ENCODE measurements at regions not wholly inside any gene's neighbourhood (a gene's known extent, or its start where the extent isn't known, plus 50 kb on each side); places are given as distances from the start of the nearest gene placed in this dataset.
"Not testable (repeated sequence)": the region's sequence is repeated elsewhere in the genome, so short reads cannot be mapped to it uniquely, and the experiment has no call there.

DNA sequence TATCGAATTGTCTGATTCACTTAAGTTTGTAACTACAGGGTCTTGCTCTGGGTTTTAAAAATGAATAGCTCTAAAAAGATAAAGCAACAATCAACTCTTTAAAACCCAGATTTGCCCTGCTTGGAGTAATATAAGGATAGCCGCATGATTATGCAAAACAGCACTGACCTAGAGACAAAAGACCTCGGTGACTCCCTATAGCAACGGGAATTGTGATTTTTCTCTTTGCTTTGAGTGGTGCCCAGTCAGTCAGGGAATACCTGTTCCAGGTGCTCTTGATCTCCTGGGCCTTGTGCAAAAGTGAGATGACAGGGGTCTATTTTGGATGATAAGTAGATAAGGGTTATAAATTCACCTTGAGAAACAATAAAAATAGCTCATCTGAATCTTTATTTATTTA, 336.3 kb upstream of the NOX3 start:
- no peak for DNase-seq

DNA sequence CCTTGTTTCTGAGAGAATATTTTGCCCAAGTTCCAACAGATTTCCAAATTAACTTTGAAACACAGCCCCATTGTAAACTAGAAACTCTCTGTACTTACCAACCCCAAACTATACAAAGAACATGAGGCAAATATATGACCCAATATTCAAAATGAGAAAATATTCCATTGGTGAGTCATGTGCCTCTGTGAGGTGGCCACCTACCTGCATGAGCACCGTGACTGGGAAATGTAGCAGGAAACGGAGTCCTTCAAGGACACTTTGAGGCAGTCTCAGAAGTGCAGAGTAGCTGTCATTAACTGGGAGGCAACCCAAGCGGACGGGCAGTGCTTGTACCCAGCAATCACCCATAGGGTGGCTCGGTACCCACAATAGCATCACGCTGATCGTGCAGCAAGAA, 335.5 kb upstream of the NOX3 start:
- no peak for DNase-seq

DNA sequence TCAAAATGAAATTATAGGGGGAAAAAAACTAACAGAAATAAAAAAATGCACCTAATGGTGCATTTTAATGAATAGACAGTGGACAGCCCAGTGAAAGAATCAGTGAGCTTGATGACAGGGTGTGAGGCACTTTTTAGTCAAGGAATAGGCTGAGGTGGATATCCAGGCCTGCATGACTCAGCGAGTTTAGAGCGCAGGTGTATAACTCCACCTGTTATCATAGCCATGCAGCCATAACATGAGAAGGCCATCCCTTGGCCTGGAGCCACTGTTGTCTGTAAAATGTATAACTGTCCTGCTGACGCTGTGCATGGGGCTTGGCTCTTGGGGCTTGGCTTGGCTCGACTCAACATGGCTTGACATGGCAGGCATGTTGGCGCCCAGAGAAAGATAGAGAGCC, 331.5 kb upstream of the NOX3 start:
- DNase-seq: no peak

DNA sequence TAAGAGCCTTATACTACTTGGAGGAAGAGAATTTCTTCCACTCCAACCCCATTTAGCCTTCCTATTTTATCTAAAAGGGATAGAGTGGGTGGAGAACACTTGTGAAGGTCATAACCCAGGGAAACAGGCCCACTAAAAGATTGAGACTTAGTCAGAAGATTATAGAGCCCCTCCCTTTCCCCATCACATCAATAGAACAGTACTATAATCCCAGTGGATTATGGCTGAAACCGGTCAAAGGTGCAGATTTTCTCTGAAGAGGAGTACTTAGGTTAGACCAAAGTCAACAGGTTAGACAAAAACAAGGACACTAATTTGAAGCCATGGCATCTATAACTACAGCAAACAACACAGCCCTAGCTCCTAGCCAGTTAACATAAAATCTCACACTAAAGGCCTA, 330.9 kb upstream of the NOX3 start:
- DNase-seq: no peak

DNA sequence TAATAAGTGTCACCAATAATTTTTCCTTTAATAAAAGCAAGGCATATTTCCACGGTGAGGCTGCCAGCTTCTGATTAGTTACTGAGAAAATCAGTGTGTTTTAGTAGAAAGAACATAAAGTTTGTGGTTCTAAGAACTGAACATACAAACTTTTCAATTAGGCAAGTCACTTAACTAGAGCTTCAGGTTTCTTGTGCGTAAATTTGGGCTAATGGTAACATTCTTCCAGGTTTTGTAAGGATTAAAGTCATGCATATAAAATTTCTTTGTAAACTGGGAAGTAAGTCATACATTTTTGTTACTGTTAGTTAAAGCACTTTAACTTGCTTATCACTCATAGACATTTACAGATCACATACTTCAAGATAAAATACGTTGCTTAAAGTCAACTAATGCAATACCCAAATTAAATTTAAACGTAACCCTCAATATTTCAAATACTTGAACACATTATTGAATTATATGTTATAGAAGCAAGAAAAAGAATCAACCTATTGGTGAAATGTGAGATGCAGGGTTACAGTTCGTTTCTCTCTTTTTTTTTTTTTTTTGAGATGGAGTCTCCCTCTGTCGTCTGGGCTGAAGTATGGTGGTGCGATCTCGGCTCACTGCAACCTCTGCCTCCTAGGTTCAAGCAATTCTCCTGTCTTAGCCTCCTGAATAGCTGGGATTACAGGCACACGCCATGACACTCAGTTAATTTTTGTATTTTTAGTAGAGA, 327.3 kb upstream of the NOX3 start:
- DNase-seq: no peak

DNA sequence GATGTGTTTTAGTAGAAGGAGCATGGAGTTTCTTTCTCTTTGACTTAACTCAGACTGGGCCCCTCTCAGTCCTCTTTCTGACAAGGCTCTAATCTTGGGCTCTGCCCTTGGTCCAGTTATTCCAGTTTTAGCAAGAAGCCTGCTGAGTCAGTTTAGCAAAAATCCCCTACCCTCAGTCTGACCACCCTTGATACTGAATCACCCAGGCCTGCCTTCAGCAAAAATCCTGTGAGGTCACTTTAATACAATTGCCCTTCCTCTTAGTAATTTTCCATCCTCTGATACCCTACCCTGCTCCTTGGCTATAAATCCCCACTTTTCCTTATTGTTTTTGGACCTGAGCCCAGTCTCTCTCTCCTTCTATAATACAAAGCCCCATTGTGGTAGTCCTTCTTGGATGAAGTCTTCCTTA, 326.7 kb upstream of the NOX3 start:
- no peak for DNase-seq

DNA sequence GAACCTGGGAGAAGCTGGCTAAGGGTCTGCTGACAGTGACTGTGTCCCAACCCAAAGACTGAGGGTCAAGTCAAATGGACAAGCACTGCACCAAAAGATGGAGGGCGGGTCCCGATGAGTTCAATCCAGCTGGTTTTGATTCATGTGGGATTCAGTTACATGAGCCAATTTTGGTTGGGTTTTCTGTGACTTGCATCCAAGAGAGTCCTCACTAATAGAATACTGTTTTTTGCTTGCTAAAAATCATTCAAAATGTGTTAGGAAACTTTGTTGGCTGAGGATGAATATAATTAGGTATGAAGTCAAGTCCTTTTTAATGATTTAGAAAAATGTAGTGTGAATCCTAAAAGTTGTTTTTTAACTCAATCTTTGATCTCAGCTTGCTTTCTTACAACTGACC, 323.8 kb upstream of the NOX3 start:
- DNase-seq: no peak

DNA sequence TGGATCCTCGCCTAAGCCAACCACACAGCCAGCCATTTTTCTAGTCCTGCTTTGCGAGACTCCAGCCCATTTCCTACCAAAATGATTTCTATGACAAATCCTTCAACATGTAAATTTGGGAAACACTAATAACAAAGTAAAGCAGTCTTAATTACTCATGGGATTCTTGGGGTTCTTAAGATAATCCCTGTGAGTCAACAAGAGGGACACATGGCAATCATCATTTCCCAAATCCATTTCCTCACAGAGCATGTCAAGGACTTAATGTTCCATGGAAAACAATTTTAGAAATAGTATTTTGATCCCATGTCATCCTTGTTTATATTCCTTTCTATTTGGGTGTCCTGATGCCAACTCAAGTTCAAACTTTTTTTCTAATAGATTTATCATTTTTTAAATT, 322.7 kb upstream of the NOX3 start:
- DNase-seq: no peak

DNA sequence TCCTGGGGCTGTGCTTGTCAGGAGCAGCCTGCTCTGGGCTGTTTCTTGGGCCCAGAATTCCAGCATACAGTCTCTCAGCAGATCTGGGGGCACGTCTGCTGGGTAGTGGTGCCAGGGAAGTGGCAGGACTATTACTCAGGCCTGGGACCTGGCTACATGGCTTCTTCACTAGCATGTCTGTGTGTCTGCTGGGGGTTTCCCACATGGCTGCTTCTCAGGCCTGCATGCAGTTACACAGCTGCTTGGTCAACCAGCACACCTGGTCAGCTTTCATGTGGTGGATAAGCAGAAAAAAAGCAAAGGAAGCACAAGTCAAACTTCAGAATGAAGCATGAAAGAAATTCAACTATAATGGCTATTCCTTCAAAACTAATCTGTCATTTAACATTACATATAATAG, 316.2 kb upstream of the NOX3 start:
- no peak for DNase-seq

DNA sequence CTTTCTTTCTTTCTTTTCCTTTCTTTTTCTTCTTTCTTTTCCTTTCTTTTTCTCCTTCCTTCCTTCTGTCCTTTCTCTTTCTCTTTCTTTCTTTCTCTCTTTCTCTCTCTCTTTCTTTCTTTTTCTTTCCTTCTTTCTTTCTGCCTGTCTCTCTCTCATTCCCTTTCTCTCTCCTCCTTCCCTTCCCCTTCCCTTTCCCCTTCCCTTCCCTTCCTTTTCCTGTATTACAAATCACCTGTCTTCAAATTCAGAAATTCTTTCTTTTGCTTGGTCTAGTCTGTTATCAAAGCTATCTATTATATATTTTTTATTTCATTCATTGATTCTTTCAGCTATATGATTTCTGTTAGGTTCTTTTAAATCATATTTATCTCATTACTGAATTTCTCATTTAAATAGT, 315.2 kb upstream of the NOX3 start:
- DNase-seq: no peak

DNA sequence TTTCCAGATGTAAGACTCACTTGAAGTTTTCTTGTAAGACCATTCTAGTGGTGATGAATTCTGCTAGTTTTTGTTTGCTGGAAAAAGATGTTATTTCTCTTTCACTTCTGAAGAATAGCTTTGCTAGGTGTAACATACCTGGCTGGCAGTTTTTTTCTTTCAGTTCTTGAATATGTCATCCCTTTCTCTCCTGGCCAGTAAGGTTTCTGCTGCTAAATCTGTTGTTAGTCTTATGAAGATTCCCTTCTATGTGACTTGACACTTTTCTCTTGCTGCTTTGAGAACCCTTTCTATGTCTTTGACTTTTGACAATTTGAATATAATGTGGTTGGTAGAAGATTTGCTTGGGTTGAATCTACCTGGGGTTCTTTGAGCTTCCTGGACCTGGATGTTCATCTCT, 314.7 kb upstream of the NOX3 start:
- no peak for DNase-seq

DNA sequence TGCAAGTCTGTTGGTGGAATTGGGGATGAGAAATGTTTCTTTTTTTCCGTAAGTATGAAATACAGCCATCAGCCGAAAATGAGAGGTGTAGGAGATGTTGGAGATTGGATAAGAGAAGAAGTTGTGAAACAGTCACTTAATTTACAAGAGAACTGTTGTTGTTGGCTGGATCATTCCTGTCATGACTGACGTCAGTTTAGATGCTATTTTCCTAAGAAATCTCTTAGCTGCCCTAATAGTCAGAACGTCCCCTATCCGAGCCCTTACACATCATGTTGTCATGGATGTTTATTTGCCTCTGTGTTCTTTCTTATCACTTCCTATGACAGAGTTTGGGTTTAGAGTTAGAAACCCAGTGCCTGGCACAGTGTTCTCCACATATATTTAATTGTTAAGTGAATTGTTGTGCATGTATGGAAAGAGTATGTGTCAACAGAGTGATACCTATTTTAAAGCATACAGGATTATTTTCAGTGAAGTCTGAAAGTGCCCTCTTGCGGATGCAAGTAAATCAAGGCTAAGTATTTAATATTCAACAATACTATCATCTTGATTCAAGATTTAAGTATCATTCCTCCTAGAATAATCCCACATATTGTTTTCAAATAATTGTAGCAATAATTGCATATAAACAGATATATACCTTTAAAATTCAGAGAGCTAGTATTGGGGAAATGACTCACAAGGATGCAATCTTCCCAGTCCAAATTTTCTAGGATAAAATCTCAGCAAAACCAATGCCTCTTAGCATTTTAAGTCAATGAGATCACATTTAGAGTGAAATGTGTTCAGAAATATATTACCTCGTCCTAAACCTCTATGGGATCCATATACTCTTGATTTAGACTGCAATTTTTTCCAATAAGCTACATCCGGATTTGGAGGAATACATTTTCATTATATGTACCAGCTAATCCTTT, 309.9 kb upstream of the NOX3 start:
- DNase-seq: no peak

DNA sequence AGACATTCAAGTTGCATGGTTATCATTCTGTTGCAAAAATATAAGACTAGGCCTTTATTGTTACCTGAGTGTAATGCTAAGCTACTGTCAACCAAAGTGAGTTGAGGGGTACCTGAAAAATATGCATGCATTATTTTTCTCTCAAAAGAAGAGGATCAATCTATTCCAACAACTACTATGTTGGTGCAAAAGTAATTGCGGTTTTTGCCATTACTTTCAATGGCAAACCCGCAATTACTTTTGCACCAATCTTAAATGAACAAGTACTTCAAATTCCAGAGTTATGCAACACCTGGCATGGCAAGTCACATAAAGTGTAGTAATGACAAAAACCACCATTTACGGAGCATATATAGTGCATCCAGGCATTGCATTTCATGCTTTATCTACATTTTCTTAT, 307.0 kb upstream of the NOX3 start:
- DNase-seq: no peak

DNA sequence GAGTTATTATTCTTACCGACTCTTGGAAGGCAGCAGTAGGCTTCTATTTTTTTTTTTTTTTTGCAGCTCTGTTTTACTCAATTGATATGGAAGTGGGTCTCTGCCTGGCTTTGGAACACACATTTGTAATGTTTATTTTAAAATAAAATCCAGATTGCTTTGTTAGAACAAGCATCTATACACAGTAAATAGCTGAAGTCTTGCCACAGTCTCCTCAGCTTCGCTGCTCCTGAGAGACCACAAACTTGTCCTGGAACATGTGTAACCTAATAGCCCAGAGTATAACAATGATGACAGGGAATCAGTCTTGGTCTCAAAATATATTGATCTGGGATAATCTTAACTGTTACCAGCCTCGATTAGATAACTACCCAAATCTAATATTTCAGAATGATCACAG, 299.8 kb upstream of the NOX3 start:
- no peak for DNase-seq

DNA sequence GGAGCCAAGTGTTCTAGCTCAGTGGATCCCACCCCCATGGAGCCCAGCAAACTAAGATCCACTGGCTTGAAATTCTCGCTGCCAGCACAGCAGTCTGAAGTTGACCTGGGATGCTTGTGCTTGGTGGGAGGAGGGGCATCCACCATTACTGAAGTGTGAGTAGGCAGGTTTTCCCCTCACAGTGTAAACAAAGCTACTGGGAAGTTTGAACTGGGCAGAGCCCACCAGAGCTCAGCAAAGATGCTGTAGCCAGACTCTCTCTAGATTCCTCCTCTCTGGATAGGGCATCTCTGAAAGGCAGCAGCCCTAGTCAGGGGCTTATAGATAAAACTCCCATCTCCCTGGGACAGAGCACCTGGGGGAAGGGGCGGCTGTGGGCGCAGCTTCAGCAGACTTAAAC, 293.1 kb upstream of the NOX3 start:
- DNase-seq: not testable (repeated sequence)

DNA sequence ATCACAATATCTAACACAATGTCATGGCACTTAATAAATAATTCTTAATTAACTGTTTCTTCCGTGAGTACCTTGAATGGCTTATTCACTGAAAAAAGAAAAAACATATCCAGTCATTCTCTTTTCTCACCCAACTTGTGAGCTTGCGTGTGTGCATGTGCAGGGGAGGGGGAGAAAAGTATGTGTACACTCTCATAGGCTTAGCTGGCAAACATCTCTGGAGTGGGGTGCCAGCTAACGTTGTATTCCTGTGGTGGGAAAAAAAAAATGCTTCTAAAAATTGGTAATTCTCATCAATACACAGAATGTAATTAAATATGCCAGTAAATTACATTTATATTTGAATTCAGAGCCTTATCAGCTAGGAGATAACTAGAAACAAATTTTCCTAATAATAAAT, 291.9 kb upstream of the NOX3 start:
- no peak for DNase-seq

DNA sequence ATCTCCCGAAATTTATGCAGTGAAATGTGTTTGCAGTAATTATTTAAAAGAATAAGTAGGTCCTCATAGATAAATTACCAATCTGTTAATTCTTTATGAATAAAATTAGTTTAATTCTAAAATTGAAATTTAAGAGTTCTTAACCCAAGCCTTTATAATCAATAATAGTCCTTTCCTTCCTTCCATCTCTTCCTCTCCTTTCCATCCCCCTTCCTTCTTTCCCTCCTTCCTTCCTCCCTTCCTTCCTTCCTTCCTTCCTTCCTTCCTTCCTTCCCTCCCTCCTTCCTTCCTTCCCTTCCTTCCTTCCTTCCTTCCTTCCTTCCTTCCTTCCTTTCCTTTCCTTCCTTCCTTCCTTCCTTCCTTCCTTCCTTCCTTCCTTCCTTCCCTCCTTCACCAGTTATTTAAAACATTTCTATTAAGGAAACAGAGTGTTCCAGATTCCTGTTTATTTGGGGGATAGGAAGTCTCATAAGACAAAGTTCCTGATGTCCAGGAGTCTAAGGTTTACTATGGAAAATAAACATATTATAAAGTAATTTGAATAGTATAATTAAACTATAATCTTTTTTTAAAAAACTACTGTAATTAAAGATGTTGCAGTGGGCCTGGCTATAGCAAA, 285.3 kb upstream of the NOX3 start:
- DNase-seq: no peak

DNA sequence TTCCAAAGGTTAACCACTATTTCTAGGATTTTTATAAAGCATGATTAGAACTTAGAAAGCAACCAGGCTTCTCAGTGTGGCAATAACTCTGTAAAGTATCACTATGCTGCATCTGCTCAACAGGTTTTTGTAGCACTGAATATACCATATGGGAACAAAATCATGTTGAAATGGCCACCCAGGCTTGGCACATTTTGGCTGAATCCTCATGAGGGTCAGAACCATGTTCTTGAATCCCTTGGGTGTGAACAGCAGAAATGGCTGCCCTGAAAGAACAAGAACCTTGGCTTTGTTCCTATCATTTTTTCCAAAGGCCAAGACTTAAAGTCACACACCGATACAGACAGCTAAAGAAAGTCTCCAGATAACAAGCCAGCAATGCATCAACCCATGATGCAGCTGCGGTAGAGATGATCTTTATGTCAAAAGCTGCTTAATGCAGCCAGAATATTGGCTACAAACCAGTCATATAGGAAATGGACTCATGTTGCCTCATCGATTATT, 283.0 kb upstream of the NOX3 start:
- DNase-seq: no peak

DNA sequence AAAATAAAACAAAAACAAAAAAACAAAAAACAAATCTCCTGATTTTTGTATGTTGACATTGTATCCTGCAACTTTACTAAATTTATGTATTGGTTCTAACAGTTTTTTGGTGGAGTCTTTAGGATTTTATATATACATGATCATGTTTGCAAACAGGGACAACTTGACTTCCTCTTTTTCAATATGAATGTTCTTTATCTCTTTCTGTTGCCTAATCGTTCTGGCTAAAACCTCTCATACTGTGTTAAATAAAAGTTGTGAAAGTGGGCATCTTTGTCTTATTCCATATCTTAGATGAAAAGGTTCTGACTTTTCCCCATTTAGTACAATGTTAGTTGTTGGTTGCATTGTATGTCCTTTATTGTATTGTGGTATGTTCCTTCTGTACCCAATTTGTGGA, 261.7 kb upstream of the NOX3 start:
- DNase-seq: no peak

DNA sequence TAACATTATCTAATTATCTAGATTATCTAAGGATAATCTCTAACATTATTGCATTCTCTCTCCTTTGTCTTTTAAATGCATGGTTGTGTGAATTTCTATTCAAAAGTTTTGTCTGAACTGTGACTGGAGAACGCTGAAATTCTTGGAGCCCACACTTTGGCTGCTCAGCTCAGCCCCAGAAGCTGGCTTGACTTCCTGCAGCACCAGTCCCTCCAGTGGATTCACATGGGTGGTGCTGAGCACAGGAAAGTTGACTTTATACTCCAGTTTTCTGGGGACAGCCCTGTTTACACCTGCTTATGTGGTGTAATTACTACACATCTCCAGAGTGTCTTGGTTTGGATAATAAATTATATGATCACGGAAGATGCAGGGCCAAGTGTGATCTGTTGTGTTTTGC, 255.1 kb upstream of the NOX3 start:
- DNase-seq: no peak

DNA sequence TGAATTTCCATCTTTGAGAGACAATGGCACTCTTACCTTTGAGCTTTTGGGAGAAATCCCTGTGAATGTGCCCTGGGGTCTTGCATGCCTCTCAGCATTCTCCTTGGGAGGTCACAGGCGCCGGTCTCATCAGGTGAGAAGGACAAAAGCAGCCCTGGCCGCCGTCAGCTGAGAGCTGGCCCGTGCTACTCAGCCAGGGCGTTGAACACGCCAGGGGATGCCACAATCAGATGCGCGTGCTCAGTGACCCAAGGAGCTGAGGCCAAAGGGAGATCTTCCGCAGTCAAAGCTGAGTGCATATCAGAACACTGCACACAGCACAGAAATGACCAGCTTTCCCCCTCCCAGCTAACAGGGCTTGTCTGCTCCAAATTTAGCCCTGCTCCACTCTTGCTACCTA, 253.6 kb upstream of the NOX3 start:
- no peak for DNase-seq

DNA sequence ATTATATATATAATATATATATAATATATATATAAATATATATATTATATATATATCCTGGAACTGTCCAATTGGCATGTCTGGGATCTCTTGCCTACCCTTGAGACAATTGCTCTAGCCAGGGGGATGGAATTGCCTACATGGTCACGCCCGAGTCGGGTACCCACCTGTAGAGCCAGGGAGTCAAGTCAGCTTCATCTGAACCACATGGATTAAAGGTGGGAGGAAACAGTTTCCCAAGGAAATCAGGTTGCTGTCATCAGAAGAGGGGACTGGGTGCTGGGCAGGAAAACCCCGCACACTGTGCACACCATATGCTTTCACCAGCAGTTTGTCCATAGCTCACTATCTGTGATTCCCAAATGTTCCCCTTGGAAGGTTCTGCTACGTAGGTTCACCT, 252.5 kb upstream of the NOX3 start:
- no peak for DNase-seq

DNA sequence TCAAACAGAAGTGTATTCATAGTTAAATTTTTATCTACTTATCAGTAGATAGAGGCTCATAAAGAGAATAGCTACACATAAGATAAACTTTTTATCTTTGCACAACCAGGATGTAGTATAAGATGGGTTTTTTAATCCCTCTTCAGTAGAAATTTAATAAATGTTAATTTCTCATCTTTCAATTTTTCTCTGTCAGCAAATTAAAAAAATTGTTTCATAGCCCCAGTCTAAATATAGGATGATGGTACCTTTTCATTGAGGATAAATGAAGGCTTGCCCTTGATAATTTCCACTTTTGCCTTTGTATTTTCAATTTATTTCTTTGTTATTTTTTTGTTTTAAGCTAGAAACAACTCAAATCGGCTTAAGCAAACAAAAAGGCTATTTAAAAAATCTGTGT, 251.2 kb upstream of the NOX3 start:
- DNase-seq: no peak

DNA sequence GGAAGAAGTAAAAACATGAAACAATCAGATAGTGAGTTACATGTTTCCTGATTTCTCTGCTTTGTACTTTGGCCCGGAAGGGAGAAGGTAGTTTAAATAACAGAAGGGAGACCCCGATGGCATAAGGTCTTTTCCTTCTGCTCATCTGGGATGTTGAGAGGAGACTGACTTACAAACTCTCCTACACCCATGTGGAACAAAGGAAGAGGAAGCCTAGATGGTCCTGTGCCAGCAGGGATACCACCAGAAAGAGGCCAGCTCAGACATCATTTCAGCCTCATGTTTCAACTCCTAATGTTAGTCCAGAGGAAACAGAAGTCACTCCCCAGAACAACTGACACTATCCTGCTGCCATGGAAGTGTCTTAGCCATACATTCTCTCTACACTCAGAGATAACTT, 250.7 kb upstream of the NOX3 start:
- no peak for DNase-seq

Measured in CD4-positive, alpha-beta T cell treated with Interleukin-17A for 1 hour (primary cell).